Panc1 (cell line): ENCODE measurements at regions not wholly inside any gene's neighbourhood (a gene's known extent, or its start where the extent isn't known, plus 50 kb on each side); places are given as distances from the start of the nearest gene placed in this dataset.

ENCODE experiments used
- ATAC-seq: fragments of 200-7000 bp; cut with Tn5 transposase; 2 replicates; pipeline ENCODE4 v1.9.1; 2020; ENCODE audit warnings: mild to moderate bottlenecking, moderate library complexity
- BruUV-seq: library from RNA; stranded (reverse); fragments of 400-500 nt; replicated peaks from 2 replicates; lab custom pipeline; 2021; lab: Mats Ljungman, UMichigan
- CTCF ChIA-PET: fragments of 300-600 bp; sonication (Branson Sonifier 250); formaldehyde crosslinking; loops from one replicate; lab custom pipeline; 2022; ENCODE audit warnings: antibody characterized with exemption; lab: Charles Lee
- POLR2A ChIA-PET: fragments of 300-600 bp; sonication (Branson Sonifier 250); formaldehyde crosslinking; loops from one replicate; lab custom pipeline; 2022; ENCODE audit warnings: antibody characterized with exemption; lab: Charles Lee
- DNase-seq: peaks from one replicate; pipeline ENCODE4 v3.0.0-alpha.2; 2010; ENCODE audit warnings: low read depth, low spot score
- H3K27ac ChIP-seq: 2 replicates; pipeline ENCODE4 v1.5.1; 2011; ENCODE audit warnings: mild to moderate bottlenecking, low read length, inconsistent platforms
- H3K27me3 ChIP-seq: fragments of 200-500 bp; sonication (Bioruptor generic); 2 replicates; pipeline ENCODE4 v1.6.0; 2014; ENCODE audit warnings: low read length, inconsistent platforms; ENCODE audit not compliant: control insufficient read depth, insufficient read depth
- H3K36me3 ChIP-seq: fragments of 200-500 bp; sonication (Bioruptor generic); 2 replicates; pipeline ENCODE4 v1.5.1; 2014; ENCODE audit warnings: inconsistent platforms, mild to moderate bottlenecking, low read length, moderate library complexity; ENCODE audit not compliant: control insufficient read depth, insufficient read depth
- H3K4me1 ChIP-seq: 2 replicates; pipeline ENCODE4 v1.5.1; 2011; ENCODE audit warnings: inconsistent platforms, mild to moderate bottlenecking, low read length, moderate library complexity; ENCODE audit not compliant: control insufficient read depth, insufficient read depth
- H3K4me3 ChIP-seq, 2 experiments: 2 replicates each; pipeline ENCODE4 v1.5.1; 2011 to 2012; ENCODE audit warnings: low read depth in 2 of 2, low read length in 2 of 2, mild to moderate bottlenecking in 2 of 2, inconsistent platforms in 1 of 2, moderate library complexity in 1 of 2
- H3K9me3 ChIP-seq: fragments of 200-500 bp; sonication (Bioruptor generic); 2 replicates; pipeline ENCODE4 v1.5.1; 2014; ENCODE audit warnings: low read depth, mild to moderate bottlenecking, inconsistent platforms, low read length, moderate library complexity; ENCODE audit not compliant: control insufficient read depth, insufficient read depth
- POLR2AphosphoS5 ChIP-seq: IDR thresholded peaks from 2 replicates; pipeline ENCODE4 v1.6.1; 2012; ENCODE audit warnings: mild to moderate bottlenecking, low read depth, low read length, moderate library complexity
- SIN3A ChIP-seq: IDR thresholded peaks from 2 replicates; pipeline ENCODE4 v1.6.1; 2012; ENCODE audit warnings: low read depth, mild to moderate bottlenecking, low read length, moderate library complexity, borderline replicate concordance; ENCODE audit not compliant: insufficient read depth
- TCF7L2 ChIP-seq: IDR thresholded peaks from 2 replicates; pipeline ENCODE4 v1.6.1; 2011; ENCODE audit warnings: mild to moderate bottlenecking, low read depth, low read length, inconsistent platforms
- in situ Hi-C: cut with HindIII; loops from 2 replicates; pipeline ENCODE4 v1.10.0; 2016; ENCODE audit warnings: low sequenced_read_pairs, low pct_unique_long_range_greater_than_20kb
- intact Hi-C: fragments of 100-400 bp; cut with micrococcal nuclease; formaldehyde crosslinking; loops from one replicate; pipeline ENCODE4 v1.10.0; 2022; ENCODE audit not compliant: unreplicated experiment
- TF ChIP-seq, protein P1 (sequence below): fragments of 450-650 bp; IDR thresholded peaks from 2 replicates; pipeline ENCODE4 v1.5.1; 2017; ENCODE audit warnings: mild to moderate bottlenecking
- TF ChIP-seq, protein P2 (sequence below), 2 experiments: IDR thresholded peaks; 2 replicates each; pipeline ENCODE4 v1.6.1; 2011 to 2012; ENCODE audit warnings: low read depth in 2 of 2, control low read depth in 1 of 2, low read length in 1 of 2, mild to moderate bottlenecking in 1 of 2, moderate library complexity in 1 of 2; ENCODE audit not compliant: insufficient read depth in 1 of 2

DNA sequence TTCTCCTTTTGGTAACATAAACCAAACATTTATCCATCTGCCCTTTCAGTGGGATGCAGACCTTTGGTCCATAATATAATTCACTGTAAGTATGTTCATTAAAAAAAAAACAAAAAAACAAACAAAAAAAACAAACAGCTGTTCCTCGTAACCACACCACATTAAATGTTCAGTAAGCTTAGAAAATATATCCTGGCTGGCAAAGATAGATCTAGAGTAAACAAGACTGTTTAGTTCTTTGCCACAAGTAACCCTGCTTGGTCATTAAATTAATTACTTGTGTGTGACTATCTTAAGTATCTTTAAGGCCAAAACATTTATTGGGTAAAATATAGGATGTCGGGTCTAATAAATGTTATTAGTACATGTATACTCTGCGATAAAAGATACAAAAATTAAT lies 1717.1 kb downstream of the EFNA5 start:
- no peak for ATAC-seq
- no peak overlapping the region for H3K4me3 ChIP-seq
- no peaks in the 10 kb centered on the region for H3K9me3 ChIP-seq
- in situ Hi-C loops (no loop called here), intact Hi-C loops (no loop called here)
- TF ChIP-seq SIN3A (no peak), TCF7L2 (peak; percentile 76), POLR2AphosphoS5 (no peak)
- TF ChIP-seq, protein P1, sequence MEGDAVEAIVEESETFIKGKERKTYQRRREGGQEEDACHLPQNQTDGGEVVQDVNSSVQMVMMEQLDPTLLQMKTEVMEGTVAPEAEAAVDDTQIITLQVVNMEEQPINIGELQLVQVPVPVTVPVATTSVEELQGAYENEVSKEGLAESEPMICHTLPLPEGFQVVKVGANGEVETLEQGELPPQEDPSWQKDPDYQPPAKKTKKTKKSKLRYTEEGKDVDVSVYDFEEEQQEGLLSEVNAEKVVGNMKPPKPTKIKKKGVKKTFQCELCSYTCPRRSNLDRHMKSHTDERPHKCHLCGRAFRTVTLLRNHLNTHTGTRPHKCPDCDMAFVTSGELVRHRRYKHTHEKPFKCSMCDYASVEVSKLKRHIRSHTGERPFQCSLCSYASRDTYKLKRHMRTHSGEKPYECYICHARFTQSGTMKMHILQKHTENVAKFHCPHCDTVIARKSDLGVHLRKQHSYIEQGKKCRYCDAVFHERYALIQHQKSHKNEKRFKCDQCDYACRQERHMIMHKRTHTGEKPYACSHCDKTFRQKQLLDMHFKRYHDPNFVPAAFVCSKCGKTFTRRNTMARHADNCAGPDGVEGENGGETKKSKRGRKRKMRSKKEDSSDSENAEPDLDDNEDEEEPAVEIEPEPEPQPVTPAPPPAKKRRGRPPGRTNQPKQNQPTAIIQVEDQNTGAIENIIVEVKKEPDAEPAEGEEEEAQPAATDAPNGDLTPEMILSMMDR = no peak
- TF ChIP-seq, protein P2, sequence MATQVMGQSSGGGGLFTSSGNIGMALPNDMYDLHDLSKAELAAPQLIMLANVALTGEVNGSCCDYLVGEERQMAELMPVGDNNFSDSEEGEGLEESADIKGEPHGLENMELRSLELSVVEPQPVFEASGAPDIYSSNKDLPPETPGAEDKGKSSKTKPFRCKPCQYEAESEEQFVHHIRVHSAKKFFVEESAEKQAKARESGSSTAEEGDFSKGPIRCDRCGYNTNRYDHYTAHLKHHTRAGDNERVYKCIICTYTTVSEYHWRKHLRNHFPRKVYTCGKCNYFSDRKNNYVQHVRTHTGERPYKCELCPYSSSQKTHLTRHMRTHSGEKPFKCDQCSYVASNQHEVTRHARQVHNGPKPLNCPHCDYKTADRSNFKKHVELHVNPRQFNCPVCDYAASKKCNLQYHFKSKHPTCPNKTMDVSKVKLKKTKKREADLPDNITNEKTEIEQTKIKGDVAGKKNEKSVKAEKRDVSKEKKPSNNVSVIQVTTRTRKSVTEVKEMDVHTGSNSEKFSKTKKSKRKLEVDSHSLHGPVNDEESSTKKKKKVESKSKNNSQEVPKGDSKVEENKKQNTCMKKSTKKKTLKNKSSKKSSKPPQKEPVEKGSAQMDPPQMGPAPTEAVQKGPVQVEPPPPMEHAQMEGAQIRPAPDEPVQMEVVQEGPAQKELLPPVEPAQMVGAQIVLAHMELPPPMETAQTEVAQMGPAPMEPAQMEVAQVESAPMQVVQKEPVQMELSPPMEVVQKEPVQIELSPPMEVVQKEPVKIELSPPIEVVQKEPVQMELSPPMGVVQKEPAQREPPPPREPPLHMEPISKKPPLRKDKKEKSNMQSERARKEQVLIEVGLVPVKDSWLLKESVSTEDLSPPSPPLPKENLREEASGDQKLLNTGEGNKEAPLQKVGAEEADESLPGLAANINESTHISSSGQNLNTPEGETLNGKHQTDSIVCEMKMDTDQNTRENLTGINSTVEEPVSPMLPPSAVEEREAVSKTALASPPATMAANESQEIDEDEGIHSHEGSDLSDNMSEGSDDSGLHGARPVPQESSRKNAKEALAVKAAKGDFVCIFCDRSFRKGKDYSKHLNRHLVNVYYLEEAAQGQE (IDR thresholded peaks at IDR 0.05; ENCODE audit: insufficient read depth in 1 of 2, low read depth in 2 of 2, low read length in 1 of 2) = no peak
- no peaks in the 10 kb centered on the region for H3K36me3 ChIP-seq
- DNase-seq = no peak
- H3K27ac ChIP-seq = no peak overlapping the region
- no TSS peak for BruUV-seq
- no peaks in the 10 kb centered on the region for H3K4me1 ChIP-seq
- H3K27me3 ChIP-seq = no peaks in the 10 kb centered on the region
- ChIA-PET CTCF (no interaction called here), POLR2A (no interaction called here)

DNA sequence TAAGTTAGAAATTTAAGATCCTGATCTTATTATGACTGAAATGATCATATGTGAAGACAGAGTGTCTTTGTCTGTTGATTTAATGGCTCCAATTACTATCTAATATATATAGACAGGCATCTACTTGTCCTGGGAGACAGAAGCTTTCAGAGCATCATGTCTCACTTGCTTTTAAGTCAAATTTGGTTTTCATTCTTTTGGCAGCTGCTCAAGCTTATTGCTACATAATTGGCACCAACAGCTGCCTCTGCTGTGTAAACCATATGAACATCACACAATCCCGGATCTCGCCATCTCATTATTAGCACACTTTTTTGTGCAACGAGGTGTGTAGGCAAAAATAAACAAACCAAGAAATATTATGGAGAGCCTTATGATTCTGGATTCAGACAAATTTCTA lies 1717.9 kb downstream of the EFNA5 start:
- intact Hi-C loops = no loop called here
- no peaks in the 10 kb centered on the region for H3K36me3 ChIP-seq
- no peak overlapping the region for H3K27ac ChIP-seq
- ChIA-PET CTCF (no interaction called here), POLR2A (no interaction called here)
- TF ChIP-seq, protein P1 = no peak
- H3K4me1 ChIP-seq = no peaks in the 10 kb centered on the region
- no peak for ATAC-seq
- no peak overlapping the region for H3K4me3 ChIP-seq
- no peak for DNase-seq
- H3K9me3 ChIP-seq = no peaks in the 10 kb centered on the region
- H3K27me3 ChIP-seq = no peaks in the 10 kb centered on the region
- in situ Hi-C loops = no loop called here
- BruUV-seq = no TSS peak

DNA sequence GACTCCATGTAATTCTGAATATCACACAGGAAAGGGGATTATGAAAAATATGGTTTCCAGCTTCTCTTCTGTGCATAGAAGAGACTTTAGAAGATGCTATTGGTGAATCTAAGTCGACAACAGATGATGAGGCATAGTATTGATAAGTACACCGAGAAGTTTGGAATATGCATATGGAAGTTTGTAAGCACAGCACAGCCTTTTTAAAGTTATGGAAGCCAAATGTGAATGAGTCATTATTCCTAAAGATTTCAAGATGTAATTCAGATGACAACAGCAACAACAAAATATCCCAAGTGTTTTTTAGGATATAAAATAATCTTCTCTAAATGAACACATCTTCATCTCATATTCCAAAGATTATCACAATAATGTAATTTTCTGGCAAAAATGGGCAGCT lies 1723.3 kb downstream of the EFNA5 start:
- no peaks in the 10 kb centered on the region; the same call in 1 of the 2 replicates for H3K36me3 ChIP-seq
- DNase-seq = no peak
- H3K27ac ChIP-seq = no peak overlapping the region
- CTCF ChIA-PET = no interaction called here
- no peak for TF ChIP-seq TCF7L2
- TF ChIP-seq, protein P2 (IDR thresholded peaks at IDR 0.05; ENCODE audit: insufficient read depth in 1 of 2, low read depth in 2 of 2, low read length in 1 of 2) = no peak
- no peak for TF ChIP-seq POLR2AphosphoS5
- TF ChIP-seq SIN3A = no peak
- TF ChIP-seq, protein P1 = no peak
- ATAC-seq = no peak
- H3K9me3 ChIP-seq = no peaks in the 10 kb centered on the region
- no peak overlapping the region for H3K4me3 ChIP-seq
- in situ Hi-C loops (no loop called here), intact Hi-C loops (no loop called here)
- BruUV-seq = no TSS peak
- H3K4me1 ChIP-seq = no peaks in the 10 kb centered on the region
- H3K27me3 ChIP-seq = no peaks in the 10 kb centered on the region
- POLR2A ChIA-PET = no interaction called here
